DND-41 (cell line): ENCODE measurements at regions not wholly inside any gene's neighbourhood (a gene's known extent, or its start where the extent isn't known, plus 50 kb on each side); places are given as distances from the start of the nearest gene placed in this dataset.

Source experiments
- ATAC-seq: fragments of 200-7000 bp; cut with Tn5 transposase; 3 replicates; pipeline ENCODE4 v1.9.1; 2021; ENCODE audit warnings: low read depth; ENCODE audit not compliant: insufficient read depth
- DNase-seq: peaks from one replicate; pipeline ENCODE4 v3.0.0-alpha.2; 2020
- H2AFZ ChIP-seq: 2 replicates; pipeline ENCODE4 v1.6.0; 2012; ENCODE audit warnings: low read depth, low read length
- H3K27ac ChIP-seq: 2 replicates; pipeline ENCODE4 v1.5.1; 2012; ENCODE audit warnings: low read length, inconsistent platforms
- H3K27me3 ChIP-seq: fragments of 200-600 bp; sonication (generic); 2 replicates; pipeline ENCODE4 v1.6.0; 2012; ENCODE audit warnings: low read length, mild to moderate bottlenecking, inconsistent platforms; ENCODE audit not compliant: insufficient read depth, poor library complexity
- H3K36me3 ChIP-seq: 2 replicates; pipeline ENCODE4 v1.5.1; 2012; ENCODE audit warnings: low read length, inconsistent platforms; ENCODE audit not compliant: insufficient read depth
- H3K4me1 ChIP-seq: 2 replicates; pipeline ENCODE4 v1.5.1; 2012; ENCODE audit warnings: mild to moderate bottlenecking, low read length; ENCODE audit not compliant: insufficient read depth
- H3K4me2 ChIP-seq: 2 replicates; pipeline ENCODE4 v1.6.0; 2012; ENCODE audit warnings: mild to moderate bottlenecking, moderate library complexity, low read length, inconsistent platforms; ENCODE audit not compliant: insufficient read depth
- H3K4me3 ChIP-seq, 2 experiments: fragments of 200-600 bp in 1 of 2; shearing (Covaris generic) in 1 of 2; 2 replicates each; pipeline ENCODE4 v1.5.1; 2012 to 2016; ENCODE audit warnings: inconsistent platforms in 2 of 2, low read length in 2 of 2, mild to moderate bottlenecking in 2 of 2, low read depth in 1 of 2, moderate library complexity in 1 of 2
- H3K79me2 ChIP-seq: 2 replicates; pipeline ENCODE4 v1.6.0; 2012; ENCODE audit warnings: low read length, inconsistent platforms; ENCODE audit not compliant: insufficient read depth
- H3K9ac ChIP-seq: 2 replicates; pipeline ENCODE4 v1.6.0; 2012; ENCODE audit warnings: low read depth, mild to moderate bottlenecking, inconsistent platforms, low read length, moderate library complexity
- H3K9me3 ChIP-seq: 2 replicates; pipeline ENCODE4 v1.5.1; 2012; ENCODE audit warnings: low read length, moderate library complexity, mild to moderate bottlenecking, inconsistent platforms; ENCODE audit not compliant: insufficient read depth, severe bottlenecking
- H4K20me1 ChIP-seq: 2 replicates; pipeline ENCODE4 v1.6.0; 2012; ENCODE audit warnings: low read length; ENCODE audit not compliant: insufficient read depth
- EZH2 ChIP-seq: IDR thresholded peaks from 3 replicates; pipeline ENCODE4 v1.6.1; 2012; ENCODE audit warnings: borderline replicate concordance, low read depth, mild to moderate bottlenecking, moderate library complexity, low read length, inconsistent platforms; ENCODE audit not compliant: severe bottlenecking
- TF ChIP-seq, protein P1 (sequence below): IDR thresholded peaks from 2 replicates; pipeline ENCODE4 v1.5.1; 2012; ENCODE audit warnings: borderline replicate concordance, low read length, moderate library complexity, mild to moderate bottlenecking; ENCODE audit not compliant: poor library complexity, severe bottlenecking; ENCODE audit errors: extremely low read depth

DNA sequence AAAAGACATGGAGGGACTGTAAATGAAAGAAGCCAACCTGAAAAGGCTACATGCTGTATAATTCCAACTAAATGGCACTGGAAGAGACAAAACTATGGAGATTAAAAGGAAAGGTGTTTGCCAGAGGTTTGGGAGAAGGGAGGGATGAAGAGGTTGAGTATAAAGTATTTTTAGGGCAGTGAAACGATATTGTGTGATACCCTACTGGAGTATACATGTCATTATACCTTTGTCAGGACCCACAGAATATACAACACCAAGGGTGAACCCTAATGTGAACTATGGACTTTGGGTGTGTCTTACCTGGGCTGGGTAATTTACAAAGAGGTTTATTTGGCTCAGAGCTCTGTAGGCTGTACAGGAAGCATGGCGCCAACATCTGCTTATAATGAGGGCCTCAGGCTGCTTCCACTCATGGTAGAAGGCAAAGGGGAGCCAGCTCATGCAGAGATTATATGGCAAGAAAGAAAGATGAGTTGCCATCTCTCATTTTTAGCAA is 73.4 kb downstream of the CD2 start:
- no peaks in the 10 kb centered on the region for H3K9me3 ChIP-seq
- H3K27ac ChIP-seq: peak overlapping the region; percentile 94
- H3K36me3 ChIP-seq: no peaks in the 10 kb centered on the region
- no peak for DNase-seq
- H3K9ac ChIP-seq: peak overlapping the region; percentile 55; the same call in 1 of the 2 replicates
- no peaks in the 10 kb centered on the region for H3K79me2 ChIP-seq
- peak; percentile 10; the same call in 2 of the 3 replicates for ATAC-seq
- peak overlapping the region in 1 of 2 experiments; percentile 20; a peak in 1 of 4 replicates for H3K4me3 ChIP-seq
- H3K4me1 ChIP-seq: peaks cover 51% of the 10 kb centered on the region
- peak overlapping the region; percentile 63 for H2AFZ ChIP-seq
- H3K27me3 ChIP-seq: no peaks in the 10 kb centered on the region
- TF ChIP-seq, protein P1, sequence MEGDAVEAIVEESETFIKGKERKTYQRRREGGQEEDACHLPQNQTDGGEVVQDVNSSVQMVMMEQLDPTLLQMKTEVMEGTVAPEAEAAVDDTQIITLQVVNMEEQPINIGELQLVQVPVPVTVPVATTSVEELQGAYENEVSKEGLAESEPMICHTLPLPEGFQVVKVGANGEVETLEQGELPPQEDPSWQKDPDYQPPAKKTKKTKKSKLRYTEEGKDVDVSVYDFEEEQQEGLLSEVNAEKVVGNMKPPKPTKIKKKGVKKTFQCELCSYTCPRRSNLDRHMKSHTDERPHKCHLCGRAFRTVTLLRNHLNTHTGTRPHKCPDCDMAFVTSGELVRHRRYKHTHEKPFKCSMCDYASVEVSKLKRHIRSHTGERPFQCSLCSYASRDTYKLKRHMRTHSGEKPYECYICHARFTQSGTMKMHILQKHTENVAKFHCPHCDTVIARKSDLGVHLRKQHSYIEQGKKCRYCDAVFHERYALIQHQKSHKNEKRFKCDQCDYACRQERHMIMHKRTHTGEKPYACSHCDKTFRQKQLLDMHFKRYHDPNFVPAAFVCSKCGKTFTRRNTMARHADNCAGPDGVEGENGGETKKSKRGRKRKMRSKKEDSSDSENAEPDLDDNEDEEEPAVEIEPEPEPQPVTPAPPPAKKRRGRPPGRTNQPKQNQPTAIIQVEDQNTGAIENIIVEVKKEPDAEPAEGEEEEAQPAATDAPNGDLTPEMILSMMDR: no peak
- TF ChIP-seq EZH2: no peak
- H3K4me2 ChIP-seq: peak overlapping the region; percentile 56; the same call in 1 of the 2 replicates
- no peaks in the 10 kb centered on the region for H4K20me1 ChIP-seq

DNA sequence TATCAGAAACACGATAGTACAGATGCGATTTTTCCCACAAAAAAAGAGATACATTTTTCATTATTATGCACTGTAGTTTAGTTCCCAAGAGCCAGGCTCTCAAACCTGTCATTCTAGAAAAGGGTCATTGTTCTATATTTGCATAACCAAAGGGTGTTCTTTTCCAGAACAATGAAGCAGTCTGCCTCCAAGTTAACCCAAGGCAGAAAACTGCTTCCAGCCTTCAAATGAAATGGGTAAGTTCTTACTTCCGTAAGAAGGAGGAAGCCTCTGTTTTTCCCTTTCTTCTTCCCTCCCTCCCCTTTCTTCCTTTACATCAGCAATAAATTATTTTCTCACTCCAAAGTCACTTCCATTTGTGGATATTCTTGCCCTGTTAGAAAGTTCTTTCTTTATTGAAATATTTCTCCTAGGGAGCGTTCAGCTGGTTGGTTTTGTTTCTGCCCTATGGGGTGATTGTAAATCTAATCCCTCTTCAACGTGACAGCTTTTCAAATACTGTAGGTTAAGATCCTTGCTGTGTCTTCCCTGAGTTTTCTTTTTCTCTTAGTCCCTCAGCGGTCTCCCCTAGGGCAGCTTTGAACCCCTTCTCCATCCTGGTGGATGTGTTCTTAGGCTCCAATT is 77.3 kb upstream of the PTGFRN start:
- H3K9me3 ChIP-seq: no peaks in the 10 kb centered on the region
- TF ChIP-seq, protein P1: no peak
- TF ChIP-seq EZH2: no peak
- no peak for DNase-seq
- H2AFZ ChIP-seq: no peak overlapping the region
- H3K79me2 ChIP-seq: no peaks in the 10 kb centered on the region
- H3K4me1 ChIP-seq: peaks cover 25% of the 10 kb centered on the region
- no peaks in the 10 kb centered on the region for H4K20me1 ChIP-seq
- H3K4me3 ChIP-seq: no peak overlapping the region
- H3K27ac ChIP-seq: no peak overlapping the region
- H3K36me3 ChIP-seq: no peaks in the 10 kb centered on the region
- H3K4me2 ChIP-seq: no peak overlapping the region
- no peak overlapping the region for H3K9ac ChIP-seq
- no peaks in the 10 kb centered on the region for H3K27me3 ChIP-seq
- no peak for ATAC-seq

DNA sequence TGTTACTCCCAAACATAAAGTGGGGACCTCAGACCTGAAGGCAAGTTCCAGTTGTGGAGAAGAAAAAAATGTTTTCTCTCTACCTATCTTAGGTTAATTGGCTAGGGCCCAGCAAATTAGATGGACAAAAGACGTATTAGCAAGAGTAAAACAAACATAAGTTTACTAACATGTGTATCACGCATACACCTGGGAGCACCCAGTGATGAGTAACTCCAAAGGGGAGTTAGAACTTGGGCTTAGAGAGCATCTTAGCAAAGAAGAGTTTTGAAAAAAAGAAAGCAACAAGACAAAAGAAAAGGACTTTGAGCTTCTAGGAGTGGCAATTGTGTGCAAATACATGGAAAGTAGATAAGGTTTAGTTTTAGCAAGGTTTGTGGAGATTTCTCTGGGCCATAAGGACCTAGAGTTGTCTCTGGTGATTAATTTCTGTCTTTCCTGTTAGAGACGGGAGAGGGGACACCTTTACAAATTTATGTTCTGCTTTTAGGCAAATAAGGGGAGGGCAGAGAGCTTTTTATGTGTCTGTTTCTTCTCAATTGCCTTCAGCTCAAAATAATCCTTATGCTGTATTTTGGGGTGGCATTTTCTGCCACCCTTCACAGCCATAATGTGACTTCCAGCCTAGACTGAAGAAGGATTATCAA is 76.7 kb upstream of the PTGFRN start:
- H3K4me1 ChIP-seq: peaks cover 18% of the 10 kb centered on the region

More for the DNA sequence above, 76.7 kb upstream of the PTGFRN start:
- Histone ChIP-seq H4K20me1 (no peaks in the 10 kb centered on the region), H3K9ac (no peak overlapping the region), H3K27me3 (no peaks in the 10 kb centered on the region), H3K36me3 (no peaks in the 10 kb centered on the region), H3K9me3 (no peaks in the 10 kb centered on the region), H3K4me2 (no peak overlapping the region), H2AFZ (no peak overlapping the region), H3K4me3 (no peak overlapping the region), H3K27ac (no peak overlapping the region), H3K79me2 (no peaks in the 10 kb centered on the region)
- ATAC-seq (no peak), DNase-seq (no peak)
- TF ChIP-seq, protein P1: no peak
- no peak for TF ChIP-seq EZH2
